D341Med (cell line): ENCODE measurements at regions not wholly inside any gene's neighbourhood (a gene's known extent, or its start where the extent isn't known, plus 50 kb on each side); places are given as distances from the start of the nearest gene placed in this dataset.
A peak's percentile ranks its signal among the peaks of the same experiment; 100 is the strongest.

ENCODE experiments used
- DNase-seq: peaks from one replicate; pipeline ENCODE4 v3.0.0; 2012; ENCODE audit warnings: low spot score

DNA sequence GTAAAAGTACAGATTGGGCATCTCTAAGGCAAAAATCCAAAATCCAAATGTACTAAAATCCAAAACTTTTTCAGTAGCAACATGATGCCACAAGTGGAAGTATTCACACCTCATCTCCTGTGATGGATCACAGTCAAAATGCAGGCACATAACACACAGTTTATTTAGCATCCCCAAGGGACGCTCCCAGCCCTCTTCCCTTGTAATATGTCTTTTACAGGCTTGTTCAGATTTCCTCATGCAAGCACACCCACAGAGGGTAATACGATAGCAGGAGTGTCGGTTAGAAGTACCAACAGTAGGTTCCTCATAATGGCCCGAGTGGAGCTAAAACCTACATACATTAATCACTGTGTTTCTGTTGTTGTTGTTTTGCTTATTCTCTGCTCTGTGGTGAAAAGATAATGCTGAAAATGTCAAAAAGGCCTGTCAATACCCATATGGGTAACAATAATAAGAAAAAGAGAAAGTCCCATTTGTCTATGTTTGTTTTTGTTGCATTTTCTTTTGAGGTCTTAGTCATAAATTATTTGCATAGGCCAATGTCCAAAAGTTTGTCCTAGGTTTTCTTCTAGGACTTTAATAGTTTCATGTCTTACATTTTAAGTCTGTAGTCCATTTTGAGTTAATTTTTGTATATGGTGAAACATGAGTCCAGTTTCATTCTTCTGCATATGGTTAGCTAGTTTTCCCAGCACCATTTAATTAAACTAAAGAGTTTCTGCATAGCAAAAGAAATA is 133.1 kb downstream of the LRIG3 start:
- no peak for DNase-seq

DNA sequence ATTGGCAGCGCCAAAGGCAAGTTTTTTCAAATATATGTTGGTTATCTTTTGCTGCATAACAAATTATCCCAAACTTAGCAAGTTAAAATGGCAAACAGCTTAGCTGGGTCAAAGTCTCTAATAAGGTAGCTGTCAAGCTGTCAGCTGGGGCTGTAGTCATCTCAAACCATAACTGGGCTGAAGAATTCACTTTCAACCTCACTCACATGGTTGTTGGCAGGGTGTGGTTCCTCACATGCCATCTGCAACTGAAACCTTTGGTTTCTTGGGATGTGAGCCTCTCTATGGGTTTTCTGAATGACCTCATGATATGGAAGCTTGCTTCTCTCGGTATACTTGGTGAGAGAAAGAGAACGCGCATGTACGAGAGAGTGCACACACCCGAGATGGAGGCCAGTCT is 125.4 kb downstream of the LRIG3 start:
- no peak for DNase-seq

DNA sequence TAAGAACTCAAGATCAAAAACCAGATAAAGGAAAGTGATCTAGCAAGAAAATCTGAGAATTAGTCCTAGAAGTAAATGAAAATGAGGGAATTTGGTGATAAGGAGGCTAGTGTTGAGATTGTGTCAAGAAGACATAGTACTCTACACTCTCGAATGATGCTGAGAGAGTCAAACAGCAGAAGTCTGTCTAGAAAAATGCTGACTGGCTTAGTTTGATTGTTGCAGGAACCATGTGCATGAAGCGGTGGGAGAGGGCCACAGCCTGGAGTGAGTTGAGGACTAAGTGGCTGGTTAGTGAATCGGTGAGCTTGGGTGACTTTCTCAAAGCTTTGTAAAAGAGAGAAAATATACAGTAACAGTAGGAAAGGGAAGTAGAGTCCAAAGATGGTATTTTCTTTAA is 124.5 kb downstream of the LRIG3 start:
- DNase-seq, result no peak

DNA sequence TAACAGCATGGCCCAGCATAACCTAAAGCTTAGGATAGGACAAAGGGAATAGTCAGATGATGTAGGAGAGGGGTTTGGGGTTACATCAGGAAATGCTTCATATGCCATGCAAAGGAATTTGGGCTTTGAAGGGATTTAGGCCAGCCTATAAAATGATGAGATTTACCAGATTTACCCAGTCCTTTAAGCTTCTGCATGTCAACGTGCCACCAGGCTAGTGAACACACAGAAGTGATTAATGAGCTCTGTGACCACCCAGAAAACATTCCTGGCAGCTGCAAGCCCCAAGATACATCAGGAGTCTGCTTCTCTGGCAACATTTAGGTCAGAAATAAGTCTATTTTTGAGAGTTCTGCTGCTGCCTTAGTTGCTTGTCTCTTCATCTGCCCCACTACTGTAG is 118.3 kb downstream of the LRIG3 start:
- DNase-seq, result no peak

DNA sequence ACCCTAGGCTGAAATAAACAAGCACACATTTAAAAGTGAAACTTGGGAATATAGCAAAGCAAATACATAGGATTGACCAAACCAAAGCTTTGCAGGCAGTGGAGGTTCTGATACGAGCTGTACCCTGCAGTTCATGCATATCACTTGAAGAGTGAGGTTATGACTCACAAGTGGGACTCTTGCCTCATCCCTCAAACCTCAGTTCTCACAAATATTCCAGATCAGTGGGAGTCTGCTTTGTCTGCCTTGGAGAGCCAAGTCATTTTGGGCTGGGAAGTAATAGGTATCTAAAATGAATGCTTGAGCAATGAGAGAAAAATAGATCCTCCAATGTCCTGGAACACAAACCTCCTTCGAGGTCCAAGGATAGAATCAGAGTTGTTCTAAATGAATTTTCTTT is 116.4 kb downstream of the LRIG3 start:
- DNase-seq, result no peak

DNA sequence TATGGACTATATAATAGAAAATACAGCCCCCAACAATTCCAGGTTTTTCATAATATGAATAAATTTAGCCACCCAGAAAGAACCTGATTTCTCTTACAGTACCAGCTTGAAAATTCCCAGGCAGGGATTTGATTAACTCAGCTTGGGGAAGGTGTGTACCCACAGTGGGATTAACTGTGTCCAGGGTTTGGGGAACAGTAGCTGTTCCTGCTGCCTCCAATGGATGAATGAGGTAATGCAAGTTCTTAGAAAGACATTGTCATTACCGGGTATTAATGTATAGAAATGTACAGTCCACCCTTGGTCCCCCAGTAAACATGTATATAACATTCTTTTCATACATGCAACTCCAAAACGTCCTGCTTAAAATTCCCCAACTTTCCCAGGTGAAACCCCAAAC is 115.6 kb downstream of the LRIG3 start:
- peak; percentile 39 for DNase-seq

DNA sequence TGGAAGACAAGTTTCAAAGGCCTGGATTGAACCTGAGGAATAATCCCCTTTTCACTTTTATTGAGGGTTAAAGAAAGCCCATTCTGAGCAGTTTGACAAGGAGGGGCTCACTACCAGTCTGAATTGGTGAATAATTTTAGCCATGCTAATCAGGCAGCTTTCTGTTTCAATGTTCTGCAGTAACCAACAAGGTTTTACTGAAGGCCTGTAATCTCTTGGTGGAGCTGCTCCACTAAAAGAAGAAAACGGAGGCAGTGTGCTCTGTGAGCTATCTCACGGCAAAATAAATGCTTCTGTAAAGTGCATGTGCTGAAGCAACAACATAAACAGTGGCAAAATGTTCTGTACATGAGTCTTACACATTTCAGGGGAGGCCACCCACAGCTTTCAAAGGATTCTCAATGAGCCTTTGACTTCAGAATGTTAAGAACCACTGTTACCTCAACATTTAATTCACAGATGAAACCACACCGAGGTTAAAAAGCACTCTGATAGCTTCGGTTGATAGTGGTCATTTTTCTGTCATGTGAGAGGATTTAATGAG is 111.2 kb downstream of the LRIG3 start:
- DNase-seq, result no peak

DNA sequence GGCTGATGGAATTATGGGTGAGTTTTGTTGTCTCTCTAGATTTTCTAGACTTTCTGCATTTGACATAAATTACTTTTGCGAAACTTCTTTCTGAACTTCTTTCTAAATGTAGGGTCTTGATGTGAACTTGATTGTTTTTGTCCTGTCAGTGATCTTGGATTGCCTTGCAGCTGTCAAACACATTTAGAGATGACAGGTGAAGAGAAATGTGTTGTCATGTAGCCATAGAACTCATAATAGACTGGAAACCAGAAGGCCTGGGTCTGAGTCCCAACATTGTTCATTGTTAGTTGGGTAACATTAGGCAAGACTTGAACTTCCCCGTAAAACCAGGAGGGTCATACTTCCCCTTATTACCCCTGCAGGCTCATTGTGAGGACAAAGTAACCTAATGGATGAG is 109.0 kb downstream of the LRIG3 start:
- DNase-seq, result no peak

DNA sequence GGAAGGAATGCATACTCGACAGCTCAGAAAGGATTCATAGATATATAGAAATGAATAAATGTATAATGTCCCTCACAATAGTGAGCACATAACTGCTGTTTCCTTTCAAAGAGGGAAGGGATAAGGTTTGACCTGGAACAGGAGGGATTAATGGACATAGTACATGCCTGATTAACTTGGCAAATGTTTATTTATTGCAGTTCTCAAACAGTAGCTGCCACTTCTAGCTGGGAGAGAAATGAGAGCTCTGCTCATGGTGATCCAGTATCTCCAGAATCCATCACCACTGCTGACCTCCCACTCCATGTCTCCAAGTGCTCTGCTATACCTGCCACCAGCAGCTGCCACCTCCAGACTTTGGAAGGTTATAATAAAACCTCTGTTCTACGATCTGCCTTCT is 108.1 kb downstream of the LRIG3 start:
- no peak for DNase-seq

DNA sequence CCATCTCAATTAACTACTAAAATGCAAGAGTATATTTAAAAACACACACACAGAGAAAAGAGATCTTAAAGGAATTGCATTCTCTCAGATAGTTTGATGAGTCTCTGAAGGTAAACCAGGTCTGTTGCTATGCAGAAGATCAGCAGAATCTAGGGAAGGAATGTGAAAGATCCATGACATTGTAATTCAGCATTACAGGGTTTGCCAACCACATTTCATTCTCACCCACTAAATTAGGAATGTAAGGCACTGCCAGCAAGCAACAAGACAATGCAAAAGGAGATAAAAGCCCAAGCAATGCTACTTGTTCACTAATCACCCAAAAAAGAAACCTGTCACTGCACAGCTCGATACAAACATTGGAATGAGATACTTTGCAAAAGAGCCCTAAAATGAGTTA is 106.3 kb downstream of the LRIG3 start:
- no peak for DNase-seq

DNA sequence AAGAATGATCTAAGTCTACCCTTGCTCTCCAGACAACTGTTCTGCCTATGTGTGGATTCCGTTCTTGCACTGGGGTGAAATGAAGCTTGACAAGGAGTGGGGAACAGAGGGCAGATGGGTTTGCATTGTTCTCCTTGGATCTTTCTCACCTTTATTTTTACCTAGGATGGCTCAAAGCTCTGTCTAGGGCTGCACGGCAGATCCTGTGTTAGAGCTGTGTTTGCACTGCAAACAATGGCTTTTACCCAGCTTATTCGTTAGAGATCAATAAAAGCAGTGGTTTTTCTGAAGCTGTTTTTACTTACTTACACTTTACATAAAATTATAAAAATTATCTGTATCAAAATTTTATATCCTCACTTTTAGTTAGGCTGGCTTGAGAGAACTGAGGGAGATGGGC is 105.1 kb downstream of the LRIG3 start:
- no peak for DNase-seq

DNA sequence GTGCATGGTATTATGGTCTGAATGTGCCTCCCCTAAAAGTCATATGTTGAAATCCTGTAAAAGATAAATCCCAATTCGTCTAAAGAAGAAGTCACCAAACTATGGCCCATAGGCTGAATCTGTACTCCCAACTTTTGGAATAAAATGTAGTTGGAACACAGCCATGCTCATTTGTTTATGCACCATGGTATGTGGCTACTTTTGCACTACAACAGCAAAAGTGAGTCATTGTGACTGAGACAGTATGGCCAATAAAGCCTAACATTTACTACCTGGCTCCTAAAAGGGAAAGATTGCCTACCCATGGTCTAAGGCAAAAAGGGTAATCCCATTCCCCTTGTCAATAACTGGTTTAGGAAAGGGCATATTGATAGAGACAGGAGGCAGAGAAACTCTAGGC is 101.8 kb downstream of the LRIG3 start:
- DNase-seq, result no peak

DNA sequence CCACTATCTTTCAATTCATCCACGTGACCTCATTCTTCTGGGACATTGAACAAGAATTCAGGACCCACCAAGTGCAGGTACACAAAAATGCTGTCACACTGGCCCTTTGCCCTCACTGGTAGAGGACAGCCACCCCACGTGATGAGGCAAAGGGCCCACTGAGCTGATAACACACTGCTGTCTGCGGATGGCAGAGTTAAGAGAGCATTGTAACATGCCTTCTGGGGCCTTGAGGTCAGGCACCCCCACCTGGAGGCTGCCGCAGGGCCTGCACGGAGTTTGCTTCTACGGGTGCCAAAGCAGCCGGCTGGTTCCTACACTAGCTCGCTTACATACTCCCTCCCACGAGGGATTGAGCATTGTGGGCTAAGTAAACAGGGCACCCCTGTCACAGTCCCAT is 101.0 kb downstream of the LRIG3 start:
- DNase-seq, result no peak

DNA sequence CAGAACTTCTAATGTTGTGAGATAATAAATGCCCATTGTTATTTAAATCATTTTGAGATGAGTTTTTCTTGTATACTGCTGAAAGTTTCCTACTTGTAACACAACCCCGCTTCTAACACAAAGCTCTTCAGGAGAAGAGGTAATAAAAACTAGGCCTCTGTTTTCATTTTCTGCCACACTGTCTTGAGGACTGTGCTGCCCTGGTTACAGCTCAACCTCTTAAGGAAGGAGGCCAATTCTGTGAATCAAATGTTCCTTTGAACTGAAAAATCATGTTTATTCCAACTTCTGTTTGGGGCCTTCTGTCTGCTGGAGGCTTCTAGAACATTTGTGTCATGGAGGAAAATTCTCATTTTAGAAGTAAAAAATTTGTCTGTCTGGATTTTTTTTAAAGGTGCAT is 100.3 kb downstream of the LRIG3 start:
- no peak for DNase-seq
